ENCODE measurements at regions not wholly inside any gene's neighbourhood (a gene's known extent, or its start where the extent isn't known, plus 50 kb on each side); places are given as distances from the start of the nearest gene placed in this dataset.

DNA sequence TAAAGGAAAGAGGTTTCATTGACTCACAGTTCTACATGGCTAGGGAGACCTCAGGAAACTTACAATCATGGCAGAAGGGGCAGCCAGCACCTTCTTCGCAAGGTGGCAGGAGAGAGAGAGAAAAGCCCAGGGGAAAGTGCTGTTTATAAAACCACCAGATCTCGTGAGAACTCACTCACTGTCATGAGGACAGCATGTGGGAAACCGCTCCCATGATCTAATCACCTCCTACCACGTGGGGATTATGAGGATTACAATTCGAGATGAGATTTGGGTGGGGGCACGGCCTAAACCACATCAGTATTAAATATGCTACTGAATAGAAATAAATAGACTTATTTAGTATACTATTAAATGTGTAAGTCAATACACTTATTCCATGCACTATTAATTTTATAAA lies 70.6 kb upstream of the TCF21 start:
- no peak for FAIRE-seq
- no peaks in the 10 kb centered on the region for H3K9me1 ChIP-seq (replicated peaks; ENCODE audit: control insufficient read depth, extremely low read depth, insufficient read depth, low read length)
- CTCF ChIA-PET: interaction anchor here (0.7 to 3.3 kb wide), 7 partner anchors 8 to 249 kb away, joined by 3 to 10 read pairs (median 3); no protein-coding TSS in a partner anchor

DNA sequence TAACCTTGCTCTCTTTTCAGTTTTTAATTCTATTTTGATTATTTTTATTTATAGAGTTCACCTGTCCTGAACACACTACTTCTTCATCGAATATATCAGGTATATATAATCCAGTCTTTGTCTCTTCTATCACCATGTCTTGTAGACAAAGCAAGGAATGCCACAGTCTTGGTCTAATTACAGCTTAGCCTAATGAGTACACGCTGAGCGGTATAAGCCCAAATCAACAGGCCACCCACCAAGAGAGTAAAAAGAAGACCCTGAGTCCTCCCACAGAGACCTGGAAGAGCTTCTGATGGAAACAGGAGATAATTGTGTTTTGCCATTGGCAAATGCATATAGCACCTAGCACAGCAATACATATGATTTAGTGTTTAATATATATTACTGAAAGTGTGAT lies 68.7 kb upstream of the TCF21 start:
- H3K9ac ChIP-seq (replicated peaks; ENCODE audit: extremely low read depth, insufficient read depth, low read length): no peak overlapping the region
- no peaks in the 10 kb centered on the region for H3K36me3 ChIP-seq (ENCODE audit: control insufficient read depth in 2 of 2, extremely low read depth in 1 of 2, insufficient read depth in 2 of 2, low read length in 2 of 2)
- POLR2A ChIA-PET: no interaction called here
- no peak overlapping the region for H3K4me3 ChIP-seq (replicated peaks in 1 of 3; ENCODE audit: insufficient read depth in 1 of 3, low read depth in 1 of 3, low read length in 3 of 3)
- H3K79me2 ChIP-seq (ENCODE audit: control insufficient read depth, insufficient read depth, low read length): no peaks in the 10 kb centered on the region
- H3K4me2 ChIP-seq (ENCODE audit: insufficient read depth, low read length): no peak overlapping the region
- intact Hi-C loops (cut with micrococcal nuclease) (no loop called here), dilution Hi-C loops (cut with MboI; ENCODE audit: extremely low pct_ligation_motif_present, low sequenced_read_pairs) (no loop called here)
- DNase-seq (ENCODE audit: low read depth, low spot score) (no peak), FAIRE-seq (no peak)
- BruUV-seq (replicated peaks): no TSS peak
- no peaks in the 10 kb centered on the region for H3K9me1 ChIP-seq (replicated peaks; ENCODE audit: control insufficient read depth, extremely low read depth, insufficient read depth, low read length)
- no peaks in the 10 kb centered on the region for H3K9me3 ChIP-seq (replicated peaks; ENCODE audit: control insufficient read depth, insufficient read depth, low read length)
- H4K20me1 ChIP-seq (replicated peaks; ENCODE audit: control insufficient read depth, extremely low read depth, insufficient read depth, low read length): no peaks in the 10 kb centered on the region
- no peaks in the 10 kb centered on the region for H3K4me1 ChIP-seq (ENCODE audit: control insufficient read depth, extremely low read depth, insufficient read depth, low read length)
- no peak overlapping the region for H3K27ac ChIP-seq (ENCODE audit: insufficient read depth, low read depth, low read length)
- TF ChIP-seq MYC (IDR thresholded peaks at IDR 0.05; ENCODE audit: low read depth, low read length): no peak
- TF ChIP-seq, protein P1, sequence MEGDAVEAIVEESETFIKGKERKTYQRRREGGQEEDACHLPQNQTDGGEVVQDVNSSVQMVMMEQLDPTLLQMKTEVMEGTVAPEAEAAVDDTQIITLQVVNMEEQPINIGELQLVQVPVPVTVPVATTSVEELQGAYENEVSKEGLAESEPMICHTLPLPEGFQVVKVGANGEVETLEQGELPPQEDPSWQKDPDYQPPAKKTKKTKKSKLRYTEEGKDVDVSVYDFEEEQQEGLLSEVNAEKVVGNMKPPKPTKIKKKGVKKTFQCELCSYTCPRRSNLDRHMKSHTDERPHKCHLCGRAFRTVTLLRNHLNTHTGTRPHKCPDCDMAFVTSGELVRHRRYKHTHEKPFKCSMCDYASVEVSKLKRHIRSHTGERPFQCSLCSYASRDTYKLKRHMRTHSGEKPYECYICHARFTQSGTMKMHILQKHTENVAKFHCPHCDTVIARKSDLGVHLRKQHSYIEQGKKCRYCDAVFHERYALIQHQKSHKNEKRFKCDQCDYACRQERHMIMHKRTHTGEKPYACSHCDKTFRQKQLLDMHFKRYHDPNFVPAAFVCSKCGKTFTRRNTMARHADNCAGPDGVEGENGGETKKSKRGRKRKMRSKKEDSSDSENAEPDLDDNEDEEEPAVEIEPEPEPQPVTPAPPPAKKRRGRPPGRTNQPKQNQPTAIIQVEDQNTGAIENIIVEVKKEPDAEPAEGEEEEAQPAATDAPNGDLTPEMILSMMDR (IDR thresholded peaks at IDR 0.05; ENCODE audit: extremely low read depth in 1 of 2, insufficient read depth in 1 of 2, low read depth in 1 of 2, low read length in 2 of 2): no peak
- TF ChIP-seq, protein P2, sequence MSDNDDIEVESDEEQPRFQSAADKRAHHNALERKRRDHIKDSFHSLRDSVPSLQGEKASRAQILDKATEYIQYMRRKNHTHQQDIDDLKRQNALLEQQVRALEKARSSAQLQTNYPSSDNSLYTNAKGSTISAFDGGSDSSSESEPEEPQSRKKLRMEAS (IDR thresholded peaks at IDR 0.05; ENCODE audit: insufficient read depth, insufficient read length): no peak
- CTCF ChIA-PET: interaction anchor here (1.0 kb wide), 1 partner anchor 17 kb away, joined by 5 read pairs; no protein-coding TSS in a partner anchor
- no peak overlapping the region for H2AFZ ChIP-seq (ENCODE audit: low read depth, low read length)
- no peaks in the 10 kb centered on the region for H3K27me3 ChIP-seq (ENCODE audit: control insufficient read depth in 2 of 2, insufficient read depth in 2 of 2, low read length in 2 of 2)

More for the DNA sequence above, 70.6 kb upstream of the TCF21 start:
- no peak overlapping the region for H3K9ac ChIP-seq (replicated peaks; ENCODE audit: extremely low read depth, insufficient read depth, low read length)
- no peaks in the 10 kb centered on the region for H3K36me3 ChIP-seq (ENCODE audit: control insufficient read depth in 2 of 2, extremely low read depth in 1 of 2, insufficient read depth in 2 of 2, low read length in 2 of 2)
- H2AFZ ChIP-seq (ENCODE audit: low read depth, low read length): no peak overlapping the region
- H3K79me2 ChIP-seq (ENCODE audit: control insufficient read depth, insufficient read depth, low read length): no peaks in the 10 kb centered on the region
- POLR2A ChIA-PET: no interaction called here
- H3K4me2 ChIP-seq (ENCODE audit: insufficient read depth, low read length): no peak overlapping the region
- intact Hi-C loops (cut with micrococcal nuclease): no loop called here
- DNase-seq (ENCODE audit: low read depth, low spot score): no peak
- dilution Hi-C loops (cut with MboI; ENCODE audit: extremely low pct_ligation_motif_present, low sequenced_read_pairs): no loop called here
- no peaks in the 10 kb centered on the region for H3K9me3 ChIP-seq (replicated peaks; ENCODE audit: control insufficient read depth, insufficient read depth, low read length)
- no peaks in the 10 kb centered on the region for H3K4me1 ChIP-seq (ENCODE audit: control insufficient read depth, extremely low read depth, insufficient read depth, low read length)
- H3K27me3 ChIP-seq (ENCODE audit: control insufficient read depth in 2 of 2, insufficient read depth in 2 of 2, low read length in 2 of 2): no peaks in the 10 kb centered on the region
- H3K27ac ChIP-seq (ENCODE audit: insufficient read depth, low read depth, low read length): no peak overlapping the region
- no TSS peak for BruUV-seq (replicated peaks)
- no peaks in the 10 kb centered on the region for H4K20me1 ChIP-seq (replicated peaks; ENCODE audit: control insufficient read depth, extremely low read depth, insufficient read depth, low read length)
- TF ChIP-seq POLR2AphosphoS5 (IDR thresholded peaks at IDR 0.05; ENCODE audit: insufficient read depth, low read depth, low read length): no peak
- TF ChIP-seq FOS (IDR thresholded peaks at IDR 0.05; ENCODE audit: borderline replicate concordance, insufficient read depth, low read length): no peak
- no peak for TF ChIP-seq MYC (IDR thresholded peaks at IDR 0.05; ENCODE audit: low read depth, low read length)
- no peak for TF ChIP-seq JUN (IDR thresholded peaks at IDR 0.05; ENCODE audit: borderline replicate concordance, insufficient read depth, insufficient read length, low read depth)
- no peak for TF ChIP-seq GATA2 (IDR thresholded peaks at IDR 0.05; ENCODE audit: insufficient read depth, insufficient read length, low read depth, low read length)
- no peak overlapping the region for H3K4me3 ChIP-seq (replicated peaks in 1 of 3; ENCODE audit: insufficient read depth in 1 of 3, low read depth in 1 of 3, low read length in 3 of 3)
